MM.1S (cell line): ENCODE measurements at regions not wholly inside any gene's neighbourhood (a gene's known extent, or its start where the extent isn't known, plus 50 kb on each side); places are given as distances from the start of the nearest gene placed in this dataset.

Experiments used
- DNase-seq: peaks from one replicate; pipeline ENCODE4 v3.0.0-alpha.2; 2015
- H2AFZ ChIP-seq: fragments of 300-600 bp; sonication (generic); 2 replicates; pipeline ENCODE4 v1.6.0; 2016; ENCODE audit warnings: antibody characterized with exemption, low read length
- H3F3A ChIP-seq: fragments of 300-600 bp; sonication (generic); 2 replicates; pipeline ENCODE4 v1.6.1; 2016; ENCODE audit warnings: mild to moderate bottlenecking, antibody characterized with exemption, low read length, moderate library complexity, mixed read lengths; ENCODE audit not compliant: insufficient read depth
- H3K27ac ChIP-seq: fragments of 300-600 bp; sonication (generic); 2 replicates; pipeline ENCODE4 v1.5.1; 2016; ENCODE audit warnings: mild to moderate bottlenecking, low read length
- H3K27me3 ChIP-seq: fragments of 300-600 bp; sonication (generic); replicated peaks from 2 replicates; pipeline ENCODE4 v1.6.0; 2016; ENCODE audit warnings: low read length; ENCODE audit not compliant: insufficient read depth
- H3K36me3 ChIP-seq: fragments of 300-600 bp; sonication (generic); replicated peaks from 2 replicates; pipeline ENCODE4 v1.6.1; 2016; ENCODE audit warnings: mild to moderate bottlenecking, low read length, mixed read lengths; ENCODE audit not compliant: insufficient read depth
- H3K4me1 ChIP-seq: fragments of 300-600 bp; sonication (generic); 2 replicates; pipeline ENCODE4 v1.6.1; 2016; ENCODE audit warnings: low read length, mixed read lengths
- H3K4me2 ChIP-seq: fragments of 300-600 bp; sonication (generic); 2 replicates; pipeline ENCODE4 v1.6.0; 2016; ENCODE audit warnings: low read depth, low read length
- H3K4me3 ChIP-seq: fragments of 300-600 bp; sonication (generic); 2 replicates; pipeline ENCODE4 v1.5.1; 2016; ENCODE audit warnings: low read length, mixed read lengths
- H3K79me2 ChIP-seq: fragments of 300-600 bp; sonication (generic); 2 replicates; pipeline ENCODE4 v1.6.1; 2016; ENCODE audit warnings: mixed run types, low read length, mixed read lengths
- H3K9ac ChIP-seq: fragments of 300-600 bp; sonication (generic); 2 replicates; pipeline ENCODE4 v1.6.1; 2016; ENCODE audit warnings: low read length, mixed read lengths
- H3K9me2 ChIP-seq: fragments of 300-600 bp; sonication (generic); replicated peaks from 2 replicates; pipeline ENCODE4 v1.6.1; 2016; ENCODE audit warnings: mild to moderate bottlenecking, low read length, mixed read lengths; ENCODE audit not compliant: insufficient read depth
- H3K9me3 ChIP-seq: fragments of 300-600 bp; sonication (generic); replicated peaks from 2 replicates; pipeline ENCODE4 v1.6.1; 2016; ENCODE audit warnings: mild to moderate bottlenecking, low read length, mixed read lengths; ENCODE audit not compliant: insufficient read depth
- H4K20me1 ChIP-seq: fragments of 300-600 bp; sonication (generic); 2 replicates; pipeline ENCODE4 v1.6.1; 2016; ENCODE audit warnings: mild to moderate bottlenecking, low read length, moderate library complexity, mixed read lengths; ENCODE audit not compliant: insufficient read depth
- CTCF ChIP-seq: fragments of 300-600 bp; sonication (generic); IDR thresholded peaks from 2 replicates; pipeline ENCODE4 v1.5.1; 2016; ENCODE audit warnings: antibody characterized with exemption, low read length, mixed read lengths
- EZH2 ChIP-seq: fragments of 300-600 bp; sonication (generic); optimal IDR thresholded peaks from 2 replicates; pipeline ENCODE3; 2017; ENCODE audit warnings: low read depth, mild to moderate bottlenecking, antibody characterized with exemption, low read length, mixed read lengths
- EZH2phosphoT487 ChIP-seq: fragments of 300-600 bp; sonication (generic); IDR thresholded peaks from 2 replicates; pipeline ENCODE4 v1.6.1; 2018; ENCODE audit warnings: antibody characterized with exemption, low read length

- Histone ChIP-seq H3K36me3 (no peaks in the 10 kb centered on the region), H3F3A (no peaks in the 10 kb centered on the region), H3K4me2 (no peak overlapping the region), H4K20me1 (no peaks in the 10 kb centered on the region), H3K27me3 (no peaks in the 10 kb centered on the region), H2AFZ (no peak overlapping the region), H3K79me2 (no peaks in the 10 kb centered on the region), H3K9me3 (no peaks in the 10 kb centered on the region), H3K9me2 (no peaks in the 10 kb centered on the region), H3K4me1 (no peaks in the 10 kb centered on the region), H3K4me3 (no peak overlapping the region), H3K27ac (no peak overlapping the region), H3K9ac (no peak overlapping the region)
- TF ChIP-seq EZH2 (no peak), EZH2phosphoT487 (no peak), CTCF (no peak)
- no peak for DNase-seq
Observed at GRCh38 chr10:24046060-24046459, 162.9 kb upstream of the KIAA1217 start.

- no peak overlapping the region for H3K27ac ChIP-seq
- H3K9me3 ChIP-seq, result no peaks in the 10 kb centered on the region
Observed at GRCh38 chr10:24047176-24047575, 161.8 kb upstream of the KIAA1217 start.

GRCh38 chr10:24054421-24054820, 154.5 kb upstream of the KIAA1217 start:
- Histone ChIP-seq H3K4me2 (no peak overlapping the region), H3K4me1 (no peaks in the 10 kb centered on the region), H4K20me1 (no peaks in the 10 kb centered on the region), H3K79me2 (no peaks in the 10 kb centered on the region), H3F3A (no peaks in the 10 kb centered on the region), H3K9me2 (no peaks in the 10 kb centered on the region), H3K9me3 (no peaks in the 10 kb centered on the region), H3K36me3 (no peaks in the 10 kb centered on the region), H3K4me3 (no peak overlapping the region), H3K27ac (no peak overlapping the region), H3K9ac (no peak overlapping the region), H3K27me3 (no peaks in the 10 kb centered on the region), H2AFZ (no peak overlapping the region)
- DNase-seq, result no peak
- no peak for TF ChIP-seq CTCF
- no peak for TF ChIP-seq EZH2phosphoT487
- no peak for TF ChIP-seq EZH2

More at GRCh38 chr10:24047176-24047575, 161.8 kb upstream of the KIAA1217 start:
- Histone ChIP-seq H3K4me3 (no peak overlapping the region), H3K9ac (no peak overlapping the region), H3F3A (no peaks in the 10 kb centered on the region), H4K20me1 (no peaks in the 10 kb centered on the region), H3K9me2 (no peaks in the 10 kb centered on the region), H3K4me2 (no peak overlapping the region), H2AFZ (no peak overlapping the region), H3K79me2 (no peaks in the 10 kb centered on the region), H3K4me1 (no peaks in the 10 kb centered on the region), H3K36me3 (no peaks in the 10 kb centered on the region), H3K27me3 (no peaks in the 10 kb centered on the region)
- DNase-seq, result no peak
- TF ChIP-seq EZH2phosphoT487 (no peak), EZH2 (no peak), CTCF (no peak)

GRCh38 chr10:24080207-24080606, 128.7 kb upstream of the KIAA1217 start:
- no peaks in the 10 kb centered on the region for H4K20me1 ChIP-seq
- H3K4me3 ChIP-seq, result no peak overlapping the region
- H3K36me3 ChIP-seq, result no peaks in the 10 kb centered on the region
- no peak for TF ChIP-seq EZH2
- TF ChIP-seq EZH2phosphoT487, result no peak
- TF ChIP-seq CTCF, result no peak
- H2AFZ ChIP-seq, result no peak overlapping the region
- no peak overlapping the region for H3K9ac ChIP-seq
- H3K9me2 ChIP-seq, result no peaks in the 10 kb centered on the region
- no peaks in the 10 kb centered on the region for H3K79me2 ChIP-seq
- no peak overlapping the region for H3K27ac ChIP-seq
- no peaks in the 10 kb centered on the region for H3K4me1 ChIP-seq
- no peaks in the 10 kb centered on the region for H3F3A ChIP-seq
- DNase-seq, result no peak
- H3K4me2 ChIP-seq, result no peak overlapping the region
- no peaks in the 10 kb centered on the region for H3K27me3 ChIP-seq
- no peaks in the 10 kb centered on the region for H3K9me3 ChIP-seq
